Fibroblast of pulmonary artery (primary cell): ENCODE measurements at regions not wholly inside any gene's neighbourhood (a gene's known extent, or its start where the extent isn't known, plus 50 kb on each side); places are given as distances from the start of the nearest gene placed in this dataset.

Source experiments
- DNase-seq: peaks from one replicate; pipeline ENCODE4 v3.0.0-alpha.2; 2010; ENCODE audit warnings: low read depth
- H3K4me3 ChIP-seq: replicated peaks from 2 replicates; pipeline ENCODE4 v1.5.1; 2011; ENCODE audit warnings: low read depth, mild to moderate bottlenecking, control low read depth, low read length, moderate library complexity
- TF ChIP-seq, protein P1 (sequence below): IDR thresholded peaks from 2 replicates; pipeline ENCODE4 v1.5.1; 2011; ENCODE audit warnings: mild to moderate bottlenecking, control low read depth, low read length, inconsistent platforms; ENCODE audit errors: missing control alignments

DNA sequence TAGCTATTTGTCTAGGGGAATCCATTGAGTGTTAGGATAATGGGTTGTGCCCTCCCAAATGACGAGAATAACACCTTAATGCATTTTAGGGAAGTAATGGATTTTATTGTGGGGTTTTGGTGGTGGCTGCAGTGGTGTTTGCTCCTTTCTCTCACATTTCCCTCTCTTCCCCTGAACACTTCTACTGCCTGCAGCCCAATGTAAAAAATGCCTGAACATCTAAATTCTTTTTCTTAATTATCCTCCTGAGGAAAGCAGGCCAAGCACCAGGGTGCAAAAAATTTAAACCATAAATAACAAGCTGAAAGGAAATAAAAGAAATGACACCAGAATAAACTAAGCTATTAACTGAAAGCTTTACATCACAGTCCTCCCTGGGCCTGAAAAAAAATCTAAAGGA, 57.3 kb upstream of the PCDH8 start:
- TF ChIP-seq, protein P1, sequence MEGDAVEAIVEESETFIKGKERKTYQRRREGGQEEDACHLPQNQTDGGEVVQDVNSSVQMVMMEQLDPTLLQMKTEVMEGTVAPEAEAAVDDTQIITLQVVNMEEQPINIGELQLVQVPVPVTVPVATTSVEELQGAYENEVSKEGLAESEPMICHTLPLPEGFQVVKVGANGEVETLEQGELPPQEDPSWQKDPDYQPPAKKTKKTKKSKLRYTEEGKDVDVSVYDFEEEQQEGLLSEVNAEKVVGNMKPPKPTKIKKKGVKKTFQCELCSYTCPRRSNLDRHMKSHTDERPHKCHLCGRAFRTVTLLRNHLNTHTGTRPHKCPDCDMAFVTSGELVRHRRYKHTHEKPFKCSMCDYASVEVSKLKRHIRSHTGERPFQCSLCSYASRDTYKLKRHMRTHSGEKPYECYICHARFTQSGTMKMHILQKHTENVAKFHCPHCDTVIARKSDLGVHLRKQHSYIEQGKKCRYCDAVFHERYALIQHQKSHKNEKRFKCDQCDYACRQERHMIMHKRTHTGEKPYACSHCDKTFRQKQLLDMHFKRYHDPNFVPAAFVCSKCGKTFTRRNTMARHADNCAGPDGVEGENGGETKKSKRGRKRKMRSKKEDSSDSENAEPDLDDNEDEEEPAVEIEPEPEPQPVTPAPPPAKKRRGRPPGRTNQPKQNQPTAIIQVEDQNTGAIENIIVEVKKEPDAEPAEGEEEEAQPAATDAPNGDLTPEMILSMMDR = no peak
- no peak for DNase-seq
- no peak overlapping the region for H3K4me3 ChIP-seq

DNA sequence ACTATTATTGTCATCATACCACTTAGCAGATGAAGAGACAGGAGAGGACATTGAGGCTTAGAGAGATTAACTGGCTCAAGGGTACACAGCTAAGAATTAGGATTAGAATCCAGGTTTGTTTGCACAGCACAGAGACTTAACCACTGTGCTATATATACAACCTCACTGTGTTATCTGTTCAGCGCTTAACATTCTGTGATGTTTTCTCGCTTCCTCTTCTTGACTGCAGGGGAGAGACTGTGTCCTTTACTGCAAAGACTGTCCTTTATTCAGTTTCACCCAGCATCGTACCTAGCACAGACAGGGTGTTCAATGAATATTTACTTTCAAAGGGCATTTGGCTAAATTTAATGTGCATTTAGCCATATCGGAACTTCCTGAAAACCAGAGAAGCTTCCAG, 54.9 kb upstream of the PCDH8 start:
- TF ChIP-seq, protein P1 = no peak
- no peak overlapping the region for H3K4me3 ChIP-seq
- DNase-seq = no peak

DNA sequence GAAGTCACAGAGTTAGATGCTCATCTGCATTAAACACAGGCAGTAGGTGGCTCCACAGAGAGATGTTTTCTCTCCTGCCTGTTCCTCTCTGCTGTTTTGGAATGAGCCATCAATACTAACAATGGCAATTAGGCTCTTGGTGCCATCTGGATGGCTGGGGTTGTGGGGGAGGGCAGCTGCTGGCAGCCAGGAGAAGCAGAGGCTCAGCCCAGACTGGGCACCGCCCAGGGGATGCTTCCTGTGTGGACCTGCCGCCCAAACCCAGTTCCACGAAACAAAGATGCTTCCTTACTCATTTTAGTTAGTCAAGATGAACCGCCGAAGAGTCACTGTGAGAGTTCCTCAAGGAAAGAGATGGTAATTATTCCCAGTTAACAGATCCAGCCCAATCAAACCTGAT, 50.8 kb upstream of the PCDH8 start:
- no peak overlapping the region for H3K4me3 ChIP-seq
- TF ChIP-seq, protein P1 = no peak
- no peak for DNase-seq
